Esophagus squamous epithelium (tissue), 4 donors: ENCODE measurements at regions not wholly inside any gene's neighbourhood (a gene's known extent, or its start where the extent isn't known, plus 50 kb on each side); places are given as distances from the start of the nearest gene placed in this dataset.

ENCODE experiments used
- CTCF ChIP-seq, 6 experiments: fragments of 450-650 bp in 4 of 6; fragments of 200-600 bp in 2 of 6; sonication (generic) in 2 of 6; IDR thresholded peaks; one replicate each; pipeline ENCODE4 v1.5.1; 2016 to 2019; ENCODE audit warnings: antibody characterized with exemption in 6 of 6, mild to moderate bottlenecking in 4 of 6, moderate library complexity in 4 of 6
- POLR2A ChIP-seq, 4 donors: fragments of 450-650 bp; IDR thresholded peaks; one replicate each; pipeline ENCODE4 v1.6.1; 2017; ENCODE audit warnings: antibody characterized with exemption in 4 of 4, mild to moderate bottlenecking in 4 of 4, moderate library complexity in 3 of 4

- TF ChIP-seq CTCF (IDR thresholded peaks at IDR 0.05) (no peak), POLR2A (IDR thresholded peaks at IDR 0.05) (no peak)
Observed at GRCh38 chr2:85951351-85952067, 62.7 kb upstream of the ST3GAL5 start.
